ENCODE measurements at regions not wholly inside any gene's neighbourhood (a gene's known extent, or its start where the extent isn't known, plus 50 kb on each side); places are given as distances from the start of the nearest gene placed in this dataset.

- no peaks in the 10 kb centered on the region for H3K79me2 ChIP-seq (ENCODE audit: control insufficient read depth, insufficient read depth, low read length)
- no peaks in the 10 kb centered on the region for H3K36me3 ChIP-seq (ENCODE audit: control insufficient read depth in 2 of 2, extremely low read depth in 1 of 2, insufficient read depth in 2 of 2, low read length in 2 of 2)
- CTCF ChIA-PET, result no interaction called here
- POLR2A ChIA-PET, result no interaction called here
- H3K4me3 ChIP-seq (replicated peaks in 1 of 3; ENCODE audit: insufficient read depth in 1 of 3, low read depth in 1 of 3, low read length in 3 of 3), result no peak overlapping the region
- H3K9me1 ChIP-seq (replicated peaks; ENCODE audit: control insufficient read depth, extremely low read depth, insufficient read depth, low read length), result no peaks in the 10 kb centered on the region
- H3K9ac ChIP-seq (replicated peaks; ENCODE audit: extremely low read depth, insufficient read depth, low read length), result no peak overlapping the region
- no peak overlapping the region for H3K4me2 ChIP-seq (ENCODE audit: insufficient read depth, low read length)
- H2AFZ ChIP-seq (ENCODE audit: low read depth, low read length), result no peak overlapping the region
- dilution Hi-C loops (cut with MboI; ENCODE audit: extremely low pct_ligation_motif_present, low sequenced_read_pairs), result no loop called here
- no TSS peak for BruUV-seq (replicated peaks)
- H3K4me1 ChIP-seq (ENCODE audit: control insufficient read depth, extremely low read depth, insufficient read depth, low read length), result no peaks in the 10 kb centered on the region
- intact Hi-C loops (cut with micrococcal nuclease), result no loop called here
- TF ChIP-seq EZH2 (IDR thresholded peaks at IDR 0.05; ENCODE audit: borderline replicate concordance, low read depth, low read length, severe bottlenecking), result no peak
- TF ChIP-seq FOS (IDR thresholded peaks at IDR 0.05; ENCODE audit: borderline replicate concordance, insufficient read depth, low read length), result no peak
- no peak for TF ChIP-seq MAX (IDR thresholded peaks at IDR 0.05; ENCODE audit: insufficient read depth, insufficient read length)
- no peak for TF ChIP-seq JUN (IDR thresholded peaks at IDR 0.05; ENCODE audit: borderline replicate concordance, insufficient read depth, insufficient read length, low read depth)
- TF ChIP-seq, protein P1, sequence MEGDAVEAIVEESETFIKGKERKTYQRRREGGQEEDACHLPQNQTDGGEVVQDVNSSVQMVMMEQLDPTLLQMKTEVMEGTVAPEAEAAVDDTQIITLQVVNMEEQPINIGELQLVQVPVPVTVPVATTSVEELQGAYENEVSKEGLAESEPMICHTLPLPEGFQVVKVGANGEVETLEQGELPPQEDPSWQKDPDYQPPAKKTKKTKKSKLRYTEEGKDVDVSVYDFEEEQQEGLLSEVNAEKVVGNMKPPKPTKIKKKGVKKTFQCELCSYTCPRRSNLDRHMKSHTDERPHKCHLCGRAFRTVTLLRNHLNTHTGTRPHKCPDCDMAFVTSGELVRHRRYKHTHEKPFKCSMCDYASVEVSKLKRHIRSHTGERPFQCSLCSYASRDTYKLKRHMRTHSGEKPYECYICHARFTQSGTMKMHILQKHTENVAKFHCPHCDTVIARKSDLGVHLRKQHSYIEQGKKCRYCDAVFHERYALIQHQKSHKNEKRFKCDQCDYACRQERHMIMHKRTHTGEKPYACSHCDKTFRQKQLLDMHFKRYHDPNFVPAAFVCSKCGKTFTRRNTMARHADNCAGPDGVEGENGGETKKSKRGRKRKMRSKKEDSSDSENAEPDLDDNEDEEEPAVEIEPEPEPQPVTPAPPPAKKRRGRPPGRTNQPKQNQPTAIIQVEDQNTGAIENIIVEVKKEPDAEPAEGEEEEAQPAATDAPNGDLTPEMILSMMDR (IDR thresholded peaks at IDR 0.05; ENCODE audit: extremely low read depth in 1 of 2, insufficient read depth in 1 of 2, low read depth in 1 of 2, low read length in 2 of 2), result no peak
- no peak for TF ChIP-seq POLR2A (IDR thresholded peaks at IDR 0.05; ENCODE audit: low read depth, low read length)
- no peak for TF ChIP-seq POLR2AphosphoS5 (IDR thresholded peaks at IDR 0.05; ENCODE audit: insufficient read depth, low read depth, low read length)
- TF ChIP-seq GATA2 (IDR thresholded peaks at IDR 0.05; ENCODE audit: insufficient read depth, insufficient read length, low read depth, low read length), result no peak
- no peak for TF ChIP-seq MYC (IDR thresholded peaks at IDR 0.05; ENCODE audit: low read depth, low read length)
- H3K9me3 ChIP-seq (replicated peaks; ENCODE audit: control insufficient read depth, insufficient read depth, low read length), result no peaks in the 10 kb centered on the region
- no peak overlapping the region for H3K27ac ChIP-seq (ENCODE audit: insufficient read depth, low read depth, low read length)
- no peak for DNase-seq (ENCODE audit: low read depth, low spot score)
- FAIRE-seq, result no peak
- H3K27me3 ChIP-seq (ENCODE audit: control insufficient read depth in 2 of 2, insufficient read depth in 2 of 2, low read length in 2 of 2), result no peaks in the 10 kb centered on the region
- no peaks in the 10 kb centered on the region for H4K20me1 ChIP-seq (replicated peaks; ENCODE audit: control insufficient read depth, extremely low read depth, insufficient read depth, low read length)
These were observed 70.2 kb upstream of the TRPM1 start for GRCh38 chr15:31171731-31172130.
